HG03025 (cell line): ENCODE measurements at regions not wholly inside any gene's neighbourhood (a gene's known extent, or its start where the extent isn't known, plus 50 kb on each side); places are given as distances from the start of the nearest gene placed in this dataset.
A peak's percentile ranks its signal among the peaks of the same experiment; 100 is the strongest.
"Not testable (repeated sequence)": the region's sequence is repeated elsewhere in the genome, so short reads cannot be mapped to it uniquely, and the experiment has no call there.

ENCODE experiments used
- ATAC-seq: cut with Tn5 transposase; IDR thresholded peaks from one replicate; pipeline ENCODE4 v1.9.1; 2021; ENCODE audit warnings: mild to moderate bottlenecking, moderate library complexity; ENCODE audit not compliant: unreplicated experiment, low FRiP score

DNA sequence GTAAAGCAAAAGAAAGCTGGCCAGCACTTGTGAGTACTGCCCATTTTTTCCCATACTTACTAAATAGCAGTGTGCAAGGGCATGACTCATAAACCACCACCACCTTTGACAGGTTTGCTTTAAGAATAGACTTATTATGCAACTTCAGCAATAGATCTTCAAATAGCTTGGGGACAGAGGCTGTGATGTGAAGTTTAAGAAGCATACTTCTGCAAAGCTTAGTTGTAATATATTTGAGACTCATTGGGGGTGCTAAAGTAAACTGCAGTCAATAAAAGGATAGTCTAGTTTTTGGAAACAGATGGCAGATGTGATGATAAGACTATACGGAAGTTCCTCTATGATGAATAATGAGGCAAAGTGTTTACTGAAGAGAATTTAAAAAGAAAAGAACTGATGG, 210.0 kb downstream of the PLA2G4A start:
- no peak for ATAC-seq

DNA sequence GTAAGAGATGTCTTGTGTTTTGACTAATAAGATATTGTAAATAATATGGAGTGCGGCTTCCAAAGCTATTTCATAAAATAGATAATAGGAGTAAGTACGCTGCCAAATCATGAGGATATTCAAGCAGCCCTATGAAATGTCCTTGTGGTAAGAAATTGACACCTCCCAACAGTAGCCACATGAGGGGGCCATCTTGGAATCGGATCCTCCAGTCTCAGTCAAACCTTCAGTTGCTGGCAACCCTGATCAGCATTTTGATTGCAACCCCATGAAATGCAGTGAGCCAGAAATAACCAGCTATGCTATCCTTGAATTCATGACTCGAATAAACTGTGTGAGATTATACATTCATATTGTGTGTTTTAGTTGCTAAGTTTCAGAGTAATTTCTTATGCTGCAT, 212.4 kb downstream of the PLA2G4A start:
- ATAC-seq = no peak

DNA sequence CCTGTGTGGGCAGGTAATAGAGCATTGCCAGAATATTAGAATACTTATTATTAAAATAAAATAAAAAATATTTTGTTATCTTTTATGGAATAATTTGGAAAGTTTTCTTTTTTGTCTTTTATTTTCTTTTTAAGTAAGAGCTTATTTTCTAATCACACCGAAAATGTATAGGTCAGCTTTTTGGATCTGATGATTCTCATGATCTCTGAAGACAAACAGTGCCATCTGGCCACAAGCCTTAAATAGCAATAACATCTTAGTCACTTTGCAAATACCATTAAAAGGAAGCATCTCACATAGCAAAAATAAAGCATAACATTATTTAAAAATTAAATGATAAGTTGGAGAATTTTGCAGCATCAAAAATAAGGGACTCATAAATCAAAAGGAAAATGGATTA, 213.8 kb downstream of the PLA2G4A start:
- ATAC-seq = no peak

DNA sequence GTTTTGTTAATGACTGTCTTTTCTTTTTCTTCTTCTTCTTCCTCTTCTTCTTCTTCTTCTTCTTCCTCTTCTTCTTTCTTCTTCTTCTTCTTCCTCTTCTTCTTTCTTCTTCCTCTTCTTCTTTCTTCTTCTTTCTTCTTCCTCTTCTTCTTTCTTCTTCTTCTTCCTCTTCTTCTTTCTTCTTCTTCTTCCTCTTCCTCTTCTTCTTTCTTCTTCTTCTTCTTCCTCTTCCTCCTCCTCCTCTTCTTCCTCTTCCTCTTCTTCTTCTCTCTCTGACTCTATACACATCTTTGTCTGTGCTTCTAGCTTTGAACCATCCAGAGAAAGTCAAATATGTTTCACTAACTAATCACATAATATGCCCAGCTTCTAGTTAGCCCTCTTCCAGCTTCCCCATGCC, 214.7 kb downstream of the PLA2G4A start:
- ATAC-seq = not testable (repeated sequence)

DNA sequence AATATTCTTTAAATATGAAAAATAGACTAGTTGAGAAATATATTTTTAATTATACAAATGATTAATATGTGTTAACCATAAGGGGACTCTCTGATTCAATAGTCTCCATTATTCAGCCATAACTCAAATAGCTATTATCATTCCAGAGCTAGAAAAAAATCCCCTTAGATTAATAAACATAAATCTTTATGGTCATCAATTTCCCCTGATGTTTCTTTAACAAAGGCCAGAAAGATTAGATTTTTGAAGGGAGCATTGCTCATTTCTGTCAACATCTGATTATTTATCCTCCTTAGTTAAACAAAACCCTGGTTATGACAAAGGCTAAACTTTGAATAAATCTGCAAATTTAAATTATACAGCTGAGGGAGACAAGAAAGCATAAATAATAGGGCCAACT, 215.7 kb downstream of the PLA2G4A start:
- no peak for ATAC-seq

DNA sequence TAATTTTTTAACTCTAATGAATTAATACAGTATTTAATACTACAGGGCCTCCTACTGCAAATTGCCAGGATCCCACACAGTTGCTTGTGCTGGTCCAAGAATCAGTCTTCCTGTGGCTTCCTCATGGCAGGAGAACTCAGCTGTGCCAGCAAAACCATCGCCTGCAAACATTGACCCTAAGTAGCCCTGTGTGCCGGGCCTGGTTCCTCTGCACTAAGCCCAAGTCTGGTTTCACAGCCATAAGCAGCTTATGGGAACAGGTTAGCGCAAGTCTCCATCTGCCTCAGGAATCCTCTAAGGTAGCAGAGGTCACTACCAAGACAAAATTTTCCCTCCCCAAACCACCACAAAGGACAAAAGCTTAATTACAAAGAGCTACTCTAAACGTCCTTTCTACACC, 216.6 kb downstream of the PLA2G4A start:
- no peak for ATAC-seq

DNA sequence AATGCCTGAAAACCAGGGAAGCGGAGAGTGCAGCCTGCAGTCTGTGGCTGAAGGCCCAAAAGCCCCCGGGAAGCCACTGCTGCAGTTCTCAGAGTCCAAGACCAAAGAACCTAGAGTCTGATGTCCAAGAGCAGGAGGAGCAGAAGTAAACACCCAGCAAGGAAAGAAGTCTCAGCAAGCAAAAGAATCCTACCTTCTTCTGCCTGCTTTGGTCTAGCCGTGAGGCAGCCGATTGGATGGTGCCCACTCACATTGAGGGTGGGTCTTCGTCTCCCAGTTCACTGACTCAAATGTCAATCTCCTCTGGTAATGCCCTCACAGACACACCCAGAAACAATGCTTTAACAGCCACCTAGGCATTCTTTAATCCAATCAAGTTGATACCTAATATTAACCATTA, 217.5 kb downstream of the PLA2G4A start:
- no peak for ATAC-seq

DNA sequence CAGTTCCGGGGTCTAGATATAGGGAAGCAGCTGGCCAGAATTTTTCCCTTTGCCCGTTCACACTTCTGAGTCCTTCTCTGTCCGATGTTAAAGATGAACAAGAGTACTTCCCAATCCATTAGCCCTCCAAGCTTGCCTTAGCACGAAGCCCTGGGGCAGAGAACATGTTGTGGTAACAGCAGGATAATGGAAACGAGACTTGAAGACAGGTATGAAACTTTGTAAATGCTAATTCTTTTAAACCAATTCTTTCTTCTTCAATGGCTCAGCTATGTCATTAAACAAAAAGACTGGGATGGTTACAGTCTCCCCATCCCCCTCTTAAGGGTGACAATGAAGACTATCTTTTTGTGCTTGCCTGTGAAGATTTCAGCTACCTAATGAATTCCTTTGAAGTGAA, 218.5 kb downstream of the PLA2G4A start:
- no peak for ATAC-seq

DNA sequence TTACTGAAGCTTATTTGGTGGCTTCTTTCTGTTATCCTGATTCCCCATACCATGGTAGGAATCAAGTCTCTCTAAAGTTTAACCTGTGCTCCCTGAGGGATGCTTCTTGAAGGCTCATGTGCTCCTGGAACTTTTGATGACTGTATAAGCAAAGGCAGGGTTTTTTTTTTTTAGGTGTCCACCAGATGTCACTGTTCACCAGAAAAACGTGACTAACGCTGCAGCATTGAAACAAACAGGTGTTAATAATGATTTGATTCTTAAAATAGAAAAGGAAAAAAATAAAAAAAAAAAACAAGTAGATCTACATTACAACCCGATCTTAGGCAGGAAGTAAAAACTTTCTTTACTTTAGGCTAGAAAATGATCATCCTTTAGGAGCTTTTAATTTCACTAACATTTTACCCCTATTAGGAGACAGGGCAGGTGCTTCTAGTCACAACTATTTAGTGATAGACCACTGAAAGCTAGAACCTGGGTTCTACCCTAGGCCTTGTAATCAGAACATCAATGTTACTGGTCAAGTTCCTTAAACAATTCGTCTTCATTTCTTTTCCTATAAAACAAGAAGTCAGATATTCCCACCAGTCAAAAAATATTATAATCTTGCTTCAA, 223.0 kb downstream of the PLA2G4A start:
- peak; percentile 82 for ATAC-seq

DNA sequence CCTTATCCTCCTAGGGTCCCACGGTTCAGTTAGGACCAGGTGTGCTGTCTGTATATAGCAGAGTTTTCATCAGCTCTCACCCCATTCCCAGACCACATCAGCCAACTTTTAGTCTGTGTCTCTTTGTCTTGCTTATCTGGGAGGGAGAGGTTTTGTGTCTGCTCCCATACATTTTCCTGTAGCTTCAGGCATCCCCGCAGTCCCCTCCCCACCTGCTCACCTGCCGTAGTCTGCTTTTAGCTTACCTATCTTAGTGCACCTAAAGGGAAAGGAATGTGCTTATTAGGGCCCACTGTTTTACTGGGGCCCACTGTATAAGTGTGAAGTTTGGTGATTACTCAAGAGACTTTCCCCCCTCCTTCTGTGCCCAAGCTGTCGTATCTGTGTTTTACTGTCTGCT, 225.1 kb downstream of the PLA2G4A start:
- no peak for ATAC-seq

DNA sequence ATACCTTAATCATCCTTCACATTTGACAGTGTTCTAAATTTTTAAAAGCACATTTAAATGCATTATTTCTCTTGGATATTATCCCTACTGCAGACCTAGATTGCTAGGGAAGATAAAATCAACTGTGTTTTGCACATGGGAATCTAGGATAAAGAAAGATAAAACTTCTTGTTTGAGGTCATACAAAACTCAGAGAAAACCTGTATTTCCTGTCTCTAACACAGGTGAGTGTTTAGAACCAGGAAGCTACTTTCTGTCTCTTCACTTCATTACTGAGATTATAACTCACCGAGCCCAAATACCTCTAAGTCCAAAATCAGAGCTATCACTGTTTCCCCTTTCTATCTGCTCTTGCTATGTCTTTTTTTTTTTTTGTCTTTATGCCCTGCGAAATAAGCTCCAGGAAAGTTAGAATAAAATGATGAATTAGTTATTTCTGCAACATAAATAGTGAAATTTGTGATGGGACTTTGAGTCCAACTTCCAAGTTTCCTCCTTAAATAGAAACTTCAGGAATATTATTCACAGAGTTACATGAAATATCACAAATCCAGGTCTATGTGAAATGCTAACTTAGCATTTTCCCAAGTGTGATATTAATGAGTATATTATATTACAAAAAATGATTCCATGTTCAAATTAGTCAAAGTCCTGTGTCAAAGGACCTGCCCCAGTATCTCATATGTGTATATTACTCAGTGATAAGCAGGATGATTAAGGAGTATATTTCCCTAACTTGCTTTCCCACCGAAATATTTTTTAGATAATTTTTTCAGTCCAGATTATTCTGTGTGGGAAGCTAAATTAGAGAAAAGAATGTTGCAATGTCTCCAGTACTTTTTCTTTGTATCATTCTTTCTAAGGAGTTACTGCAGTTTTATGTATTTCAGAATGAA, 226.4 kb downstream of the PLA2G4A start:
- ATAC-seq = no peak

DNA sequence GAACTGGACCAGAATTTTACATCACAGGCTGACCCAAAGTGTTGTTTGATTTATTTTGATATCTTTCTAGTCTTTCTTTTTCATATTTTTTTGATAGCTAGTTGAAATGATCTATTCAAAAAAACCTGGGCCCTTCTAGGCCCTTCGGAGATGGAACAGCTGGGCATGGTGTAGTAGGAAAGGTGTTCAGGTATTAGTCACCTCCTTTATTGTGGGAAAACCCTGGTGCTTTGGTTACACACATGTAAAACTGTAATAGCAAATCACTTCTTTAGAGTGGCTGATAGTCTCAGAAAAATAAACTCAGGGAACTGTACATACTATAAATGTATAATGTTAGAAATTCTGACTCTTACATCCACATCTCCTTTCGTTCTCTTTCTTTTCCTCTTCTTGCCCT, 234.5 kb downstream of the PLA2G4A start:
- no peak for ATAC-seq

DNA sequence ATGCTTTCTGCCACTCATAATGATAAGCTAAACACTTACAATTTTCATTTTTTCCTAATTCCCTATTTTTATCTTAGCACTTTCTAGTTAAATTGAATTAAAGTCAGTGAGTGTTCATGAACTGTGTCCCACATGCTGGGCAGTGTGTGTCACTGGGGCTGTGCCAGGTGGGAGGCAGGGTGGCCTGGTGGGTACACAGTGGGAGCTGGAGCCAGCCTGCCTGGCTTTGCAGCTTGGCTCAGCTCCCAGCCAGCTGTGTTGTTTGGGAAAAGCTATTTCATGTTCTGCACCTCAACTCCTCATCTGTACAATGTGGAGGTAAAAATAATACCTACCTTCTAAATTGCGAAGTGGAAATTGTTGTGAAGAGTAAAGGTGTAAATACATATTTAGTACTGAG, 238.4 kb downstream of the PLA2G4A start:
- no peak for ATAC-seq

DNA sequence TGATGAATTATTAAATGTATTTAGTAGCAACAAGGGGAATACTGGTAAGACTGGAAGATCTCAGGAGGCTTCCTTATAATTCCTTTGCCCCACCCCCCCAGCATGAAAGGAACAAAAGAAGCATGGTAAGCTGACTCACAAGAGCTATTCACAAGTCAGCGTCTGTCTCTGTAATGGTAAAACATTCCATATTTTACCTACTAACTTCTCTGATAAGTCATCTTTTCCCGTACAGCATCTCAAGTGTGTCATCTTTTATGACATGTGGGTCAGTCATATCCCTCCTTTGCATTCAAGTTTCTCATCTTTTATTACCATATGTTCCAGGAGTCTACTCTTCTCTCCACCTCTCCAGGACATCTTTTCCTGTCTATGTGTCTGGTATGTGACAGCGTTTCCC, 241.3 kb downstream of the PLA2G4A start:
- no peak for ATAC-seq

DNA sequence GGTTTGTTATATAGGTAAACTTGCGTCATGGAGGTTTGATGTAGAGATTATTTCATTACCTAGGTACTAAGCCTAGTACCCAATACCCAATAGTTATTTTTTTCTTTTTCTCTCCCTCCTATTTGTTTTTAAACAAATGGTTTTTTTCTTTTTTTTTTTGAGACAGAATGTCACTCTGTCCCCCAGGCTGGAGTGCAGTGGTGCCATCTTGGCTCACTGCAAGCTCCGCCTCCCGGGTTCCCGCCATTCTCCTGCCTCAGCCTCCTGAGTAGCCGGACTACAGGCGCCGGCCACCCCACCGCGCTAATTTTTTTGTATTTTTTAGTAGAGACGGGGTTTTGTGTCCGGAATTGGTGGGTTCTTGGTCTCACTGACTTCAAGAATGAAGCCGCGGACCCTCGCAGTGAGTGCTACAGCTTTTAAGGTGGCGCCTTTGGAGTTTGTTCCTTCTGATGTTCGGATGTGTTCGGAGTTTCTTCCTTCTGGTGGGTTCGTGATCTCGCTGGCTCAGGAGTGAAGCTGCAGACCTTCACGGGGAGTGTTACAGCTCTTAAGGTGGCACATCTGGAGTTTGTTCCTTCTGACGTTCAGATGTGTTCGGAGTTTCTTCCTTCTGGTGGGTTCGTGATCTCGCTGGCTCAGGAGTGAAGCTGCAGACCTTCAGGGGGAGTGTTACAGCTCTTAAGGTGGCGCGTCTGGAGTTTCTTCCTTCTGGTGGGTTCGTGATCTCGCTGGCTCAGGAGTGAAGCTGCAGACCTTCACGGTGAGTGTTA, 243.7 kb downstream of the PLA2G4A start:
- ATAC-seq = peak; percentile 85

DNA sequence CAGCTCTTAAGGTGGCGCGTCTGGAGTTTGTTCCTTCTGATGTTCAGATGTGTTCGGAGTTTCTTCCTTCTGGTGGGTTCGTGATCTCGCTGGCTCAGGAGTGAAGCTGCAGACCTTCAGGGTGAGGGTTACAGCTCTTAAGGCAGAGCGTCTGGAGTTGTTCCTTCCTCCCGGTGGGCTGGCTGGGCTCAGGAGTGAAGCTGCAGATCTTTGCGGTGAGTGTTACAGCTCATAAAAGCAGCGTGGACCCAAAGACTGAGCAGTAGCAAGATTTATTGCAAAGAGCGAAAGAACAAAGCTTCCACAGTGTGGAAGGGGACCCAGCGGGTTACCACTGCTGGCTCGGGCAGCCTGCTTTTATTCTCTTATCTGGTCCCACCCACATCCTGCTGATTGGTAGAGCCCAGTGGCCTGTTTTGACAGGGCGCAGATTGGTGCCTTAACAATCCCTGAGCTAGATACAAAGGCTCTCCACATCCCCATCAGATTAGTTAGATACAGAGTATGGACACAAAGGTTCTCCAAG, 244.3 kb downstream of the PLA2G4A start:
- ATAC-seq = peak; percentile 24

DNA sequence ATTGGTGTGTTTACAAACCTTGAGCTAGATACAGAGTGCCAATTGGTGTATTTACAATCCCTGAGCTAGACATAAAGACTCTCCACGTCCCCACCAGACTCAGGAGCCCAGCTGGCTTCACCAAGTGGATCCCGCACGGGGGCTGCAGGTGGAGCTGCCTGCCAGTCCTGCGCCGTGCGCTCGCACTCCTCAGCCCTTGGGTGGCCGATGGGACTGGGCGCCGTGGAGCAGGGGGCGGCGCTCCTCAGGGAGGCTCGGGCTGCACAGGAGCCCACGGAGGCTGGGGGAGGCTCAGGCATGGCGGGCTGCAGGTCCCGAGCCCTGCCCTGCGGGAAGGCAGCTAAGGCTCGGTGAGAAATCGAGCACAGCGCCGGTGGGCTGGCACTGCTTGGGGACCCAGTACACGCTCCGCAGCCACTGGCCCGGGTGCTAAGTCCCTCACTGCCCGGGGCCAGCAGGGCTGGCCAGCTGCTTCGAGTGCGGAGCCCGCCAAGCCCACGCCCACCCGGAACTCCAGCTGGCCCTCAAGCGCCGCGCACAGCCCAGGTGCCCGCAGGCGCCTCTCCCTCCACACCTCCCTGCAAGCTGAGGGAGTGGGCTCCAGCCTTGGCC, 245.0 kb downstream of the PLA2G4A start:
- not testable (repeated sequence) for ATAC-seq

DNA sequence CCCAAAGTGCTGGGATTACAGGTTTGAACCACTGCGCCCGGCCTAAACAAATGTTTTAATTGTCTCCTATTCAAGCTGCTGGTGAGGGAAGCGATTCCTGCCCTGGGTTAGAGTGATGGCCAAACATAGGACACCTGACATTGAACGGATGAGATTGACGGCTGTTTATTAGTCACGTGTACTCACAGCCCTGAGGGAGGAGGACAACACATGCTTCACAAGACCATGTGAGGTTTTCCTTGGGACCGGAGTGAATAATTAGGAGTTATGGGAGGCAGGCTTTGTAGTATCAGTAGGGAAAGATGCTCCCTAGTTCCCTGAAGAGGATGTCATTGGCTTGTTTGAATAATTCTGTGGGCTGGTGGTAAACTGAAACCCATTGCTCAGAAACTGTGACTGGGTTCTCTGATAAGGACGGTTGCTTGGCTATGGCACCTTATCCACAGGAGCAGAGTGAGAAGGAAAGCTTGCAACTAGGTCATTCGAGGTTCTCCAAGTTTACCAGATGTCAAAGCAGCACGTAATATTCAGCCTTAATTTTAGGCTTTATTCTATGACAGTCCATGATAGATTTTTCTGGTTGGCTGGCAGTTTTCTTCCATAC, 245.8 kb downstream of the PLA2G4A start:
- no peak for ATAC-seq

DNA sequence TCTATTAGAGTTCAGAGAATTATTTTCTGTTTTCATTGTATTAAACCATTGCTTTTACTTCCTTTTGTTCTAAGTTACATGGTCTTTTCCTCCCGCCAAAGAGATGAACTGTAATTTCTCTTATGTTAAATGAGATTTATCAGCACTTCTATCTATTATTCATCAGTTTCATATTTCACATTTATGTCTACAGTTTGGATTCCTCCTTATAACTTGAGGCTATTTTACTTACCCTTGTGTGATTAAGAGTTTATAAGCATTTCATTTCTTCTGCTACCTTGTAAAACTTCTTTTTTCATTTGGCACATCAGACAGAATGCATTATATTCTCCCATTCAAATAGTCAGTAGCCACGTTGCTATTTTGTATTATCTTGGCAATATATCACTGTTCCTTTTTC, 248.2 kb downstream of the PLA2G4A start:
- ATAC-seq = no peak

DNA sequence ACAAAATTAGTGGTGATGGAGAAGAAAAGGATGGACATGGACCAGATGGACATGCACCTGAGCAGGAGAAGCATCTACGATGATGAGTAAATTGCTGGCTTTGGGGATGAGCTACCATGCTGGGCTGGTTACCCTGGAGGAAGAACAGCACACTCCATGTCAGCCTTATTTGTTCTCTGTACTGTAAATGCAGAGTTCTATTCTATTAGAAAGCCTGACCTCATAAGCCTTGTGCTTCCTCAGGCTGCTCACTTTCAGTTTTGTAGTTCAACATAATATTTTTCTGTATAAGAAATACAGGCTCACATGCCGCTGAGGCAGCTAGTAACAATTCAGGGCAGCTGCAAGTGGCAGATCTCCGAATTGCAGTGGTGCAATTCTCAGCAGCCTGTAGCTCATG, 249.6 kb downstream of the PLA2G4A start:
- no peak for ATAC-seq
